ENCODE measurements at regions not wholly inside any gene's neighbourhood (a gene's known extent, or its start where the extent isn't known, plus 50 kb on each side); places are given as distances from the start of the nearest gene placed in this dataset.

GRCh38 chr4:117654079-117654478, 380.2 kb upstream of the NDST3 start:
- TF ChIP-seq CTCF (IDR thresholded peaks at IDR 0.05), result no peak
- TF ChIP-seq ZFX (IDR thresholded peaks at IDR 0.05; ENCODE audit: borderline replicate concordance), result no peak
